ENCODE measurements at regions not wholly inside any gene's neighbourhood (a gene's known extent, or its start where the extent isn't known, plus 50 kb on each side); places are given as distances from the start of the nearest gene placed in this dataset.

DNA sequence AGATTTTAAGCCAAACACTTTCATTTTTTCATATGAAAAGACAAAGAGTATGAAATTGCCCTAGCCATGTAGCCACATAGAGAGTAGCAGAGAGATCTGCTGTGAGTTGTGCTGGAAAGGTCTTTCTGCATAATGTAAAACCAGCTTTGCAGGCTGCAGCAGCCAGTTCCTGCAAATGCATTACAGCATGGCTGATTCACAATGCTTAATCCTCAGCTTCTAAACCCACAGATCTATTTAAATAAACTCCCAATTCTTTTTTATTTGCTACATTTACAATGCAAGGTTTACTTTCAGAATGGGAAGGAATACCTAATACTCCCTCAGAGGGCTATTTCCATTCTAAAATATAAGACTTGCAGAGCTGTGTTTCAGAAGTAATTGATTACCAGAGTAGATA lies 185.6 kb upstream of the STARD13 start:
- DNase-seq, result no peak

DNA sequence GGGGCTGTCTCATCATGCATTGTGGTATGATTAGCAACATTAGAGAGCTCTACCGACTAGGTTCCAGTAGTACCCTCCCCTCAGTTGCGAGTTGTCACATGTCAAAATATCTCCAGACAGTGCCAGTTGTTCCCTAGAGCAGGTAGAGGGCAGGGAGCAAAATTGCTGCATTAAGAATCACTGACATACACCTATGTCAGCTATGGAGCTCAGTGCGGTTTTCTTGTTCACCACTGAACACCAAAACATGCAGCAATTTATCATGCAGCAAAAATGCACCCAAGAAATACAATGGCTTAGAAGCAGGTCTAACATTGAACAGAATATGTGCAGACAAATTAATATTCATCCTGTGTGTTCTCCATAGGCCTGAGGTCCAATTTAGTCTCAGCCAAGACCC lies 186.9 kb upstream of the STARD13 start:
- DNase-seq, result no peak

DNA sequence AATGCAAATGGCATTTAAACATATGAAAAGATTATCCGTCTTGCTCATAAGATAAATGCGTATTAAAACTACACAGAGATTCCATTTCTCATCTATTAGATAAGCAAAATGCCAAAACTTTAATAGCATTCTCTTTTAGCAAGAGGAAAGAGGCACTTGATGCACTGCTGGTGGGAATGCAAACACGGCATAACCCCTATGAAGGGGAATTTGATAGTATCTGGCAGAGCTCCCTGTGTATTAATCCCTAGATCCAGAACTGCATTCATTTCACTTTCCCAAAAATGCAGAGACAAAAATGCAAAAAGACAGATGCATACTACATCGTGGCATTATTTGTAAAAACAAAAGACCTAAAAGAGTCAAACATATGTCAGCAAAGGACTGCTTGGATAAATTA lies 193.6 kb upstream of the STARD13 start:
- no peak for DNase-seq

DNA sequence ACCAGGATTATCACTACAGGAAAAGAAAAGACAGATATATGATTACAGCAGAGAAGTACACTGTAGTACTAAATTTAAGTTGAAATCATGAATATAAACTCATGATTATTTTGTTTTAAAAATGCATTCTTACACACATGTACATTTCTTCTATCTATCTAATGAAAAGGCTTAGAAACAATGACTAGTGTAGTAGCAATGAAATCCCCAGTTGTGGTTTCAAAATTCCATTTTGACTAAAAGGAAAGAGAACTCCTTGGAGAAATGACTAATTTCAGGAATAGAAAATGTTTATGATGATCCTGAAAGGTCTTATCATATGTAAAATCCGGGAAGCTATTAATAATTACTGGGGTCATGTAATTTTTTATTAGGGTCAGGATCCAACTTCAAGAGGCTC lies 195.0 kb upstream of the STARD13 start:
- DNase-seq, result no peak

DNA sequence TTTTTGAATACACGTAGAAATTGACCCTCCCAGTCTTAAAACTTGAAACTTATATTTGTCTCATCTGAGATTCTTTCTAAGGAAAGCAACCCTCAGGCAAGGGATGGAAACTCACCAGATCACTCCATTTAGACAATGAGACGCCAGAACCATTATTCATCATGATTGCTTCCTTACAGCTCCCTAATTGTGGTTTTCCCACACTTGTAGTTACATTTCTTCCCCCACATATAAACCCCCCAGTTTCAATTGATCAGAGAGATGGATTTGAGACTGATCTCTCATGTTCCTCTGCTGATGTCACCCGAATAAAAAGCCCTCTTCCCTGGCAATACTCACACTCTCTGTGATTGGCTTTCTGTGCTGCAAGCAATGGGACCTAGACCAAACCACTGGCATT lies 197.9 kb upstream of the STARD13 start:
- DNase-seq, result no peak

DNA sequence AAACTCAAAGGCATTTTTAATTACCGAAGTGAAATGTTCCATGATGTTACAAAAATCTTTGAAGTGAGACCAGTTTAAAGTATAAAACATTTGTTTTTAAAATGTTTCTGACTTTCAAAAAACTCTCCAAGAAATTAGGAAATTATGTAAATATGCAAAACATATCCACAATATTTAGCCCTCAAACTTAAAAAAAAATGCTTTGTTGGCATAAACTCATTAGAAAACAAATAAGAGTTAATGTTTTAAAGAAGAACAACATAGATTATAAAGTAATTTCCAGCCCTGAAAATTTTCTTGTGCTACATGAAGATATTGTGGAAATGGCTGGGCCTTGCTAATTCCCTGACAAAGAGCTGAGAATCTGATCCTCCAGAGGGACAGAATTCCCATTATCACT lies 199.7 kb upstream of the STARD13 start:
- DNase-seq, result no peak

DNA sequence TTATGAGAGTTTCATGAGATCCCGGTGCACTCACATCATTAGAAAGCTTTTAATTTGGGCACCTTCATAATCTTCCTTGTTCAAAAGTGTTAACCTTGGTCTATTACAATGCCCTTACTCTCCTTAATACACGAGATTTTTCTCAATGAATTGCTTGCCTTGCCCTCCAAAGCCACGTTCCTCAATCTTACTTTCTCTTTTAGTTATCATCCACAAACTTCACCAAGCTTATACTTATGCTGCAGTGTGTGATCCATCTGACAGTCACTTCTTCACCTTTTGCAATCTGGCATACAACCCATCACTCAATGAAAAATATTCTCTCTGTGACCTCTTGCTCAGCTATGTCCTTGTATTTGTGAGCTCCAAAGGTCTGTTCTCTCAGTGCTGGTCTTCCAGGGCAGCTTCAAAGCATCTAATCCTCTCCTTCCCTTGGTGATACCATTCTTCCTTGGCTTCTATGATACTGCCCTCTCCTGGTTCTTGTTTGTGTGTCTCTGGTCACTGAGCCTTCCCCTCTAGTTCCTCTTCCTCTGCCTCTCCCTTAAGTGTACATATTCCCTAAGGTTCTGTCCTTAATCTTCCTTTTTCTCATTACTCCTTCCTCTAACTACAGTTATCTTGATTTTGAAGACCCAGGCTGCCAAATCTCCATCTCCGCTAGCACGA lies 202.2 kb upstream of the STARD13 start:
- DNase-seq, result peak; percentile 60 to 73 (median 71)

DNA sequence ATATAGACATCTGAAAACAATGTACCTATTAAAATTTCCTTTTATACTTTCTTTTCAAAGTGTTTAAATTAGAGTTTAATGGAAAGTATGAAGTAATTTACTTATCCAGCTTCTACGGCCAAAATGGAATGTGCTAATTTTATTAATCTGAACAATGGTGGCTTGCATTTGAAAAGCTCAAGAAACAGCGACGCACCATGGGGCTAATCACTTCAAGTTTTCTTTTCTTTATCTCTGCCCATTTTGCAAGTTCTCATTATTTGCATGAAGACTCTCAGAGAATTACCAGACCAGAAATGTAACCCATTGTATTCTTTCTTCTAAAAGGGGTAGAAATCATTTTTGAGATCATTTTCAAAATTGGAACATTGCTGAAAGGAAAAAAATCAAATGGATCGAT lies 204.0 kb upstream of the STARD13 start:
- no peak for DNase-seq

DNA sequence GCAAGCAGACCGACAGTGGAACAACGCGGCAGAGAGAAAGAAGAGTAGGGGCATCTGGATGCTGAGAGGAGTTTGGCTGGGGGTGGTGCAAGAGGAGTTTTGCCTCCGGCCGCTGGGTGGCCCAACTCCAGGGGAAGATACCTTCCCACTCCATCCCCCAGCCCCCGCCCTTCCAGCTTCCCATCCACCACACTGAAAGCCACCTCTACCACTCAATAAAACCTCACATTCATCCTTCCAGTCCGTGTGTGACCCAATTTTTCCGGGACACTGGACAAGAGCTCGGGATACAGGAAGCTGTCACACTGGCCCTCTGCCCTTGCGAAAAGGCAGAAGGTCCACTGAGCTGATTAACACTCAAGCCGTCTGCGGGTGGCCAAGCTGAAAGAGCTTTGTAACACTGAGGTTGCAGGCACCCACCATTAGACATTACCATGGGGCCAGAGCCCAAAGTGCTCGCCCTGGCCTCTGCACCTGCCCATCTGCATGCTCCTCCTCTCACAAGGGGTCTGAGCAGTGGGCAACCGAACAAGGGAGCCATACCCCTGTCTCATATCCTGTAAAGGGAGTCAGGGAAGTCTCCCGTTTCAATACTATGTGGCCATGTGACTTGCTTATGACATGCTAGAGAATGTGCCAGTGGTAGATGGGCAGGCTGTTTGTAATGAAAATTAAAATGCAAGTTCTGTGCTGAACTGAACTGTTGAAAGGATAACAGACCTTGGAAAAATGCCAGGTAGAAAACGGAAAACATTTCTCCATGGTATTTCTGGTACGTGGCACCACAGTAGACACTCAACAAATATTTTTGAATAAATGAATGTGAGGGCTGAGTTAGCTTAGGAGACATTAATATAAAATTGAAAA lies 205.1 kb upstream of the STARD13 start:
- DNase-seq, result no peak

DNA sequence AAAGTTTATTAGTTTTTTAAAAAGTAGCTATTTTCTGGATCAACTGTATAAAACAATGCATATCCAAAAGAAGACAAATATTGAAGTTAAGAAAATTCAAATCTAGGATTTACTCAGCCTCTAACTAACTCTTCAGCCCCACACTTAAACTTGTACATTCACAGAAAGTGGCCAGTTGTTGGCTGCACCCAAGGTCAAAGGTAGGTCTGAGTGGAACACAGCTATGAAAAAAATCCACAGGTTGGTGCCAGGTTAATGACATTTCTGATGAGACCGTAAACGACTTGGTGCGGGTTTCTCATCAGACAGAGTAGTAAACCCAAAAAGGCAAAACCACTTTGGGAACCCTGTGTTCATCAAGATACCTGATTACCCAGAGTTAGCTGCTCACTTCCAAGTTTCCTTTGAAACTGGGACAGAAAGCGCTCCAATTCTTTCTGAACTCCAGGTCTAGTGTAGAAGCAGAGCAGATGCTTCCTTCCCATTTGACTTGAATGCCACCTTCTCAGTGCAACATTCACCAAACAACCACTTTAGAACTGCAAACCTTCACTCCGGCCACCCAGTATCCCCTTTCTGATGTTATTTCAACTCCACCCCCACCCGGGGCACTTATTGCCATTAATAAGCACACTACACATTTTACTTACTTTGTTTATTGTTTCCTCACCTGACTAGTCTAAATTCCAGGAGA lies 208.3 kb upstream of the STARD13 start:
- no peak for DNase-seq

DNA sequence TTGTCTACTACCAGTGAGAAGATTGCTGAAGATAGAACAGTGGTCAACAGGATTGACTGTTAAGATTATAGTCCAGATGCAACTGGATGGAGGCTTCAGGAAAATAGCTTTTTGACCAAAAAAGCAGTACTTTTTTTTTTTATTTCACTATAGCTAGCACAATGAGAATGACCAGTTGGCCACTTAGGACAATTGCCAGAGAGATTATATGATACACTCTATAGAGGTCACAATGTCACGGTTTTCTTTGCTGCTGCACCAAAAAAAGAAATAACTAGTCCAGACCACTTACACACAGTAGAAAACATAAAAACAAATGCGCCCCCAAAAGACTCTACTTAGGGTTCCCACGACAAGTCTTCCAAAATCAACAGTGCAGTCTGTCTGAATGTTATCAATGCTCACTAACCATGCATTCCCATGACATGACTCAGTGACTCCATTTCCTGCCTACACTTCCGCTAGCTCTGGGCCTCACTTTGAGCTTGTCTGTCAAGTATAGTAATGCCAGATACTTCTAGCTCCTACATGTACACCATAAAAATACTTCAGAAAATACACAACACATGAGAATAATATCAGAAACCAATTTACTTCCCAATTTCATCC lies 209.1 kb upstream of the STARD13 start:
- DNase-seq, result no peak

DNA sequence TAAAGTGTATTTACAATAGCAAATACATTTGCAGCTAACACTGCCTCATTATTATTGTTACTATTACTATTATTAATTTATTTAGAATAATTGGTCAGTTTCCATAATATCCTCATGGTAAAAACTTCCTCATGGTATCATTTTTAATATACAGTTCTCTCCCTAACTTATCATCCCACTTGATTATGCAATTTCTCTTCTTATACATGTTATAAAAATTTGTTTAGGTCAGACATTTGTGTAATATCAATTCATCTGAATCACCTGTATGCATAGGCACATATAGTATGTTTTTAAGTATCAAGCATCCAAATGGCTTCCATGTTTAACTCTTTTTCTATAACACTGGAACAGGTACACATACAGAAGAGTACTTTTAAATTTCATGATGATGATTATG lies 210.8 kb upstream of the STARD13 start:
- no peak for DNase-seq

DNA sequence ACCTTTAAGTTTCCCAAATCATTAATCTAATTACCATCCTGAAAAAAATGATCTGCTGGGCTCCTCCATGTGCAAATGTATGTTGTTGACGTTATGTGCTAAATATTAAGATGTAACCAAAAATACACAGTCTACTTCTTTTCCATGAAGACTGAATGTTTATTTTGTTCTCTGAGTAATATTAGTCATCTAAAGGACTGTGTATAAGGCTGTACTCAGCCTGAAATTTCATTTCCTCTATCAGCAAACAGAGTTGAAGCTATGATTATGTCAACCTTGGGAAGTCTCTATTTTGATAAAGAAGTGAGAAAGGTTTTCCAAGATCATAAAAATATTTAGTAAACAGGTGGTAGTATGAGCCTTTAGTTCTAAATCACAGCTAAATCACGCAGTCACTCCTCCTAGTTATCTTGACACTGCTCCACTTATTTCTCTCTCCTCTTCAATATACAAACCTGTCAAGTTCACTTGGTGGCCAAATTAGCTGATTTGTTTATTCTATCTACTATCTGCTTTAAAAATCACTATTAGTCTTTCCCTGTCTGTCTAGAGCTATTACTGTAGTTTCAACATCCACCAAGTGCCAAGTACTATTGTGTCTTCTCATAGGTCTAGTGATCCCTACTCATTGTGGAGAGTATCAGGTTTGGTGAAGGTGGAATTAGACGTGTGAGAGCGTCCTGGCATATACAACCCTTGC lies 211.7 kb upstream of the STARD13 start:
- peak in 1 of 3 donors; percentile 11 for DNase-seq

DNA sequence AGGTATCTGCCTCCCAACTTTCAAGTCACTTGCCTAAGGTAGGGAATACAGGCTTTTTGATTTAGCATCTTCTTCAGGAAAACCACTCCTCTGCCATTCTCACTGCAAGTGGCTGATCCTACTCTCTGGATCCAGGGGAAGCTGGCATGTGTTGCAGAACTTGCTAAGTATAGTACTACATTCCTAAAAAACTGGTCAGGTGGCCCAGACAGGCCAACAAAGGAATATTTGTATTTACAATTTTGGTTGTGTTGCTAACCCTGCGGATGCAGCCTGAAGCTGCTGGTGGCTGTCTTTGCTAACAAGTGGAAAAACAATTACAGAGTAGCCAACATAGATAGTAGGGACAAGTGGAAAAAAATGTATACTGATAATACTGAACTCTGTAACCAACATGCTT lies 222.5 kb upstream of the STARD13 start:
- no peak for DNase-seq

DNA sequence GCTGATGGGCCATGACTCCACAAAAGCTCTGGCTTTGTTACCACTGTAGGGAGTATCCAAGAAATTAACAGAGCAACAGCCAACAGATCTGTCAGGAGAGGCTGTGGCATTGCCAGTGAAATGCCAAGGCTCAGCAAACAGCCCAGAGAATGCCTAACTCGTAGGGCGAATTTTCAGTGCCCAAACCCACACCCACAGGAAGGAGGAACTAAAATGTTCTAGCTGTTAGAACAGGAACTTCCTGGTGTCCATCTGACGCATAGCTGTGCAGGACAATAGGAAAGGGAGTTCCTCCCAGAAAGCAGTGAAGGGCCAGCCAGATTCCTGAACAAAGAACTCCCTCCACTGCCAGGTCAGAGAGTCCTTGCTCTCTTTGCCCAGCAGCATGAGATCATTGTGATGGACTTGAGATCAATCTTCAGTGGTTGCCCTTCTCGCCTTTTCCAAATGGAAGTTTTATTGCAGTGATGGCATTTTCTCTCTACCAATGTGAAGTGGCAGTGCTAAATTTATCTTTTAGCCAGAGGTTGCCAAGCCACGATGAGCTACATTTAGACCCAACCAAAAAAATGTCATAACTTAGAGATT lies 224.2 kb upstream of the STARD13 start:
- peak; percentile 60 to 69 (median 67) for DNase-seq

DNA sequence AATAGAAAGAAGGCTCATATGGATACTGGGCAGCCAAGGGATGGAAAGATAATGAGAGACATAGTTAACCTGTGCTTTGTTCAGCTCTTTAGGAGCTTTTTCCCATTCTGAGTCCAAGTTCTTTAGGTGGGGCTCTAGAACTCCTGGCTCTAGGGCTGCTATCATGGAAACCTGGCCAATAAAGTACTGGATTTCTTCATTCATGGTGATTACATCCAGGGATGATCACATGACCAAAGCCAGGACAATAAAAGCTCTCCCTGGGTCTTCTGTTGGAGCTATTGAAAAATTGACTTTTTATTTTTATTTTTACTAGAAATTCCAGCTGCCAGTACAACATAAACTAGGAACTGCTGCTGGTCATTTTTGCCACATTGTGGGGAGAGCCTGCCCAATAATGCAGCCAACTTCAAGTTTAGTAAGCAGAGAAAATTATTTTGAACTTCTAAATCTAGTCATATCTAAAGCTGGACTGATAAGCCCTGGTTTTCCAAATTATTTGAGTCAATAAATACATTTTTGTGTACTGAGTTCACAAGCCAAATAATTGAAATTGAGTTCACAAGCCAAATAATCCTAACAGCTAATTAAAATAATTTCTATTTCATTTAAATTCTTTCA lies 224.9 kb upstream of the STARD13 start:
- no peak for DNase-seq

DNA sequence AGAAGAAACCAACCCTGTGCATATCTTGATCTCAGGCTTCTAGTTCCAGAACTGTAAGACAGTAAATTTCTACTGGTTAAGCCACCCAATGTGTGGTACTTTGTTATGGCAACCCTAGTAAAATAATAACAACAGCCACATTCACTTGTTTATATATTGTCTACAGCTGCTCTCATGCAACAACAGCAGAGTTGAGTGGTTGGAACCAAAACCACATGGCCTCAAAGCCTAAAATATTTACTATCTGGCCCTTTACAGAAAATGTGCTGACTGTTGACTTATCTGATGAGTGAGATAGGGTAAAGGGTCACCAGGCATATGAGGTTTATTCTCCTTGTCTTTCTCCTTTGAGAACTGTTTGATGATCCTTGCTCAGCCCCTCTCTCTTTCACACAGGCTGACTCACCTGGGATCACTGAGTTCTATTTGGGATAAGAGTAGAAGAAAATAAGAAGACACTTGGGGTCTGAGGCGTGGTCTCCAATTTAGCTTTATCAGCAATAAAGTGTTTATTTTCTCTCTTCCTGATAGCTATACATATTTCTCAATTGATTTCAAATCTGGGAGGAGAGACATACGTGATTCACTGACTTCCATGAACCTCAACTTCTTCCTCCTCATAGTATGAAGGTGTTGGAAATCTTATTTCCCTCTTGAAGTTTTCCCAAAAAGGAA lies 227.5 kb upstream of the STARD13 start:
- DNase-seq, result no peak

DNA sequence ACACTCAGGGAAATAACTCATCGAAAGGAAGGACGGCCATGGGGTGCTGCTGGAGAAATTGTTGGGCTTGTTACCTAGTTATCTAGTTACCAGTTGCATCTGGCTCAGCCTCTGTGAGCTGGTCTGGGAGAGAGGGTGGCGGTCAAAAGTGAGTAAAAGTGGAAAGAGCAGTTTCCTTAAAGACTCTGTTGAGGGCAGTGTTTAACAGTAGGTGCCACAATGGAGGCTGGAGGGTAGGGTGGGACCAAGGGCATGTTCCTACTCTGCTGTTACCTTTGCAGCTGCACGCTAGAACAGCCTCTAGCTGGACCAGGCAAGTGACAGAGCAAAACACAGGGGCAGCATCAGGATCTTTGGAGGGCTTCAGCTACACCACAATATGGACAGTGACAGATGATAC lies 228.8 kb upstream of the STARD13 start:
- no peak for DNase-seq

DNA sequence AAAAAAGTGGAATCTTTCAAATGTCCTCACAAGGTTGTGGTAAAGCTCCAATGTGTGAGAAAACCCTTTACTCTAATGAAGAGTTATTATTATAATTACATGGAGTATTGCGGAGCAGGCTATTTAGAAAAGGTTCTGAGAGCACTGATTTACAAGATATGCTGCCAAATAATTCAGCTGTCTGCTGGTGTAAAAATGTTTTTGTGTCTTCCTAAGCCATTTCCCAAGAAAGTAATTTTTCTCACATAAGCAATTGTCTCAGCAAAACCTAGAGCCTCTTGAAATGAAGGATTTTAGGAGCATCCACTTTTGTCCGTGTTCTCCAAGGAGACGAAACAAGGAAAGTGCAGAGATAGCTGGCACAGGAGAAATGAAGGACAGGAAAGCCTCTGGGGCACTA lies 229.6 kb upstream of the STARD13 start:
- no peak for DNase-seq

DNA sequence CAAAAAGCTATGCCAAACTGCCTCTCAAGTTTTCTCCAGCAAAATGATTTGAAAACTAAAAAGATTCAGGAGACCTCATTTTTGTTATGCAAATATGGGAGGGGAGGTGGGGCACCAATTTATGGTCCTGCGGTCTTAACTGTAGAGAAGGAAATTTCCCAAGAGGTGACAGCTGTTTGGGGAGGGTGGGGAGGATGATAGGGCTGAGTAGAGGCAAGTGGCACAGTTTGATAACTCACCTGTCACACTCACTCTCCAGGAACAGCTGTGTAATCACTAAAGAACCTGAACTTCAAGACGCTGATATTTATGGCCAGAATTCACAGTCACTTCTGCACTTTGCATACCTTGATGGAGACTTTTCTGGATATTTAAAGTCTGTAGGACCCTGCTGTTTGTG lies 232.9 kb upstream of the STARD13 start:
- DNase-seq, result no peak
